ENCODE measurements at regions not wholly inside any gene's neighbourhood (a gene's known extent, or its start where the extent isn't known, plus 50 kb on each side); places are given as distances from the start of the nearest gene placed in this dataset.

GRCh38 chr14:89678768-89679167 is 261.7 kb upstream of the FOXN3 start:
- no peaks in the 10 kb centered on the region for H3K27me3 Mint-ChIP-seq (ENCODE audit: unreplicated experiment)
- TF ChIP-seq, protein P1, sequence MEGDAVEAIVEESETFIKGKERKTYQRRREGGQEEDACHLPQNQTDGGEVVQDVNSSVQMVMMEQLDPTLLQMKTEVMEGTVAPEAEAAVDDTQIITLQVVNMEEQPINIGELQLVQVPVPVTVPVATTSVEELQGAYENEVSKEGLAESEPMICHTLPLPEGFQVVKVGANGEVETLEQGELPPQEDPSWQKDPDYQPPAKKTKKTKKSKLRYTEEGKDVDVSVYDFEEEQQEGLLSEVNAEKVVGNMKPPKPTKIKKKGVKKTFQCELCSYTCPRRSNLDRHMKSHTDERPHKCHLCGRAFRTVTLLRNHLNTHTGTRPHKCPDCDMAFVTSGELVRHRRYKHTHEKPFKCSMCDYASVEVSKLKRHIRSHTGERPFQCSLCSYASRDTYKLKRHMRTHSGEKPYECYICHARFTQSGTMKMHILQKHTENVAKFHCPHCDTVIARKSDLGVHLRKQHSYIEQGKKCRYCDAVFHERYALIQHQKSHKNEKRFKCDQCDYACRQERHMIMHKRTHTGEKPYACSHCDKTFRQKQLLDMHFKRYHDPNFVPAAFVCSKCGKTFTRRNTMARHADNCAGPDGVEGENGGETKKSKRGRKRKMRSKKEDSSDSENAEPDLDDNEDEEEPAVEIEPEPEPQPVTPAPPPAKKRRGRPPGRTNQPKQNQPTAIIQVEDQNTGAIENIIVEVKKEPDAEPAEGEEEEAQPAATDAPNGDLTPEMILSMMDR (IDR thresholded peaks at IDR 0.05; ENCODE audit: partially characterized antibody, unreplicated experiment) = no peak
- peaks cover 6% of the 10 kb centered on the region for H3K9me3 Mint-ChIP-seq (ENCODE audit: unreplicated experiment)
- no peak overlapping the region for H3K4me3 Mint-ChIP-seq (ENCODE audit: unreplicated experiment)
- no peaks in the 10 kb centered on the region for H3K4me1 Mint-ChIP-seq (ENCODE audit: low read depth, unreplicated experiment)
- no peak for DNase-seq
- no peak overlapping the region for H3K27ac Mint-ChIP-seq (ENCODE audit: unreplicated experiment)
- peaks cover 5% of the 10 kb centered on the region for H3K36me3 Mint-ChIP-seq (ENCODE audit: unreplicated experiment)

DNA sequence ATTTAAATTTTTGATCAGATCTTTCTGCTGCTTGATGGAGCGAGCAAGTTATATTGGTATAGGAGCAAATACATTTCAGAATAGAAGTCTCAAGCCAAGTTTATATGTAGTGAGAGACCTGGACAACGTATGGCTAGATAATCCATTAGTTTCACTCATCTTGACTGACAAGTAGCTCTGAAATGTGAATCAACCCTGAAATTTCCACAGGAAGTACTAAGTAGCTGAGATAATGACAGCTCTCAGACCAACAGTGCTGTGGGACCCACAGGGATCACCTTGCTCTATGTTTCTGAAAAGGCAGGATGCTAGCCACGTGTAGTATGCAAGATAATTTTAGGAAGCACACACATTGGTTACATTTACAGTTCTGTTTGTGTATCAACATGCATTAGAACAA is 258.6 kb upstream of the FOXN3 start:
- H3K27me3 Mint-ChIP-seq (ENCODE audit: unreplicated experiment) = peaks cover 5% of the 10 kb centered on the region
- no peaks in the 10 kb centered on the region for H3K4me1 Mint-ChIP-seq (ENCODE audit: low read depth, unreplicated experiment)
- DNase-seq = no peak
- no peak overlapping the region for H3K4me3 Mint-ChIP-seq (ENCODE audit: unreplicated experiment)
- peaks cover 5% of the 10 kb centered on the region for H3K36me3 Mint-ChIP-seq (ENCODE audit: unreplicated experiment)
- TF ChIP-seq, protein P1 (IDR thresholded peaks at IDR 0.05; ENCODE audit: partially characterized antibody, unreplicated experiment) = no peak
- no peak overlapping the region for H3K27ac Mint-ChIP-seq (ENCODE audit: unreplicated experiment)
- H3K9me3 Mint-ChIP-seq (ENCODE audit: unreplicated experiment) = no peaks in the 10 kb centered on the region

- Mint-ChIP-seq H3K4me1 (ENCODE audit: low read depth, unreplicated experiment) (no peaks in the 10 kb centered on the region), H3K4me3 (ENCODE audit: unreplicated experiment) (no peak overlapping the region), H3K27me3 (ENCODE audit: unreplicated experiment) (peaks cover 5% of the 10 kb centered on the region), H3K27ac (ENCODE audit: unreplicated experiment) (no peak overlapping the region), H3K9me3 (ENCODE audit: unreplicated experiment) (no peaks in the 10 kb centered on the region), H3K36me3 (ENCODE audit: unreplicated experiment) (peaks cover 5% of the 10 kb centered on the region)
- no peak for DNase-seq
- TF ChIP-seq, protein P1 (IDR thresholded peaks at IDR 0.05; ENCODE audit: partially characterized antibody, unreplicated experiment) = no peak
These were observed 257.9 kb upstream of the FOXN3 start for GRCh38 chr14:89674936-89675335.

DNA sequence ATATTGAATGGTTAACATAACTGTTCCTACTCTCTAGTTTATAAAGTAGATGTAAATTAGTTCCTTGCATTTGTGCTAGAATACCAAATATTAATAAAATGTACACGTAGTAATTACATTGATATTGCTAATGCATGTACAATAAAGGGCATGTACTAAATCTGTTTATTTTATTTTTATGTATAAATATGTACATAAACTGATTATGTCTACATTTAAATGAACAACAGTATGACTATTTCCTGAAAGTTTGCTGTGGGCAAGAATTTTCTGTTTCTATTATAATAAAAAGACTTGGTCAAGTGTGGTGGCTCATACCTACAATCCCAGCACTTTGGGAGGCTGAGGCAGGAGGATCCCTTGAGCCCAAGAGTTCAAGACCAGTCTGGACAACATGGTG is 257.2 kb upstream of the FOXN3 start:
- Mint-ChIP-seq H3K4me3 (ENCODE audit: unreplicated experiment) (no peak overlapping the region), H3K27me3 (ENCODE audit: unreplicated experiment) (peaks cover 5% of the 10 kb centered on the region)

DNA sequence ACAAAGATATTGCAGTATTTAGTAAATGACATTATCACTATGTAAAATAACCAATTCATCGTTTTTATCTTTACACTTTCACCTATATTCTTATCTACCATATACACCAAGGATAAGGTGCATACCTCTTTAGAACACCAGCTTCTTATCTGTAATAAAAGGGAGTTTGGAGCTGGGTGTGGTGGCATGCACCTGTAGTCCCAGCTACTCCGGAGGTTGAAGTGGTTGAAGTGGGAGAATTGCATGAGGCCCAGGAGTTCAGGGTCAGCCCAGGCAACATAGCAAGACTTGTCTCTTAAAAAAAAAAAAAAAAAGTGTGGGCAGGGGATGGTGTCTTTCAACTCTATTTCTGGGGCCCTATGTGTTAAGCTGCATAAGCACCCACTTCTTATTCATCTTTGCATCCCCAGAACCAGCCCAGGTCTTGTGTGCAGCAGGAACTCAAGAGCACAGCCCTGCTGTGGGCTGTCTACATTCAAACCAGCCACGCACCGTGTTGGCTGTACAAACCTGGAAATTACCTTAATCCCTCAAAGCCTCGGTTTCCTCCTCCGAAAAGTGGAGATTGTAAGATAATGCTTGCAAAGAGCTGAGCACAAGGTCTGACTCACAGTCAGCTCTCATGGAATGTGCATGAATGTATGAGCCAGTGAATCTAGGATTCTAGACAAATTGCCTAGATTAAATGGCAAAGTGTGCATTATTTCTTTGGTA is 256.6 kb upstream of the FOXN3 start:
- H3K27ac Mint-ChIP-seq (ENCODE audit: unreplicated experiment) = no peak overlapping the region
- H3K4me3 Mint-ChIP-seq (ENCODE audit: unreplicated experiment) = no peak overlapping the region
- no peak for DNase-seq
- TF ChIP-seq, protein P1 (IDR thresholded peaks at IDR 0.05; ENCODE audit: partially characterized antibody, unreplicated experiment) = no peak
- no peaks in the 10 kb centered on the region for H3K4me1 Mint-ChIP-seq (ENCODE audit: low read depth, unreplicated experiment)
- no peaks in the 10 kb centered on the region for H3K9me3 Mint-ChIP-seq (ENCODE audit: unreplicated experiment)
- H3K27me3 Mint-ChIP-seq (ENCODE audit: unreplicated experiment) = peaks cover 5% of the 10 kb centered on the region
- peaks cover 5% of the 10 kb centered on the region for H3K36me3 Mint-ChIP-seq (ENCODE audit: unreplicated experiment)

More for the DNA sequence above, 257.2 kb upstream of the FOXN3 start:
- no peak for DNase-seq
- Mint-ChIP-seq H3K36me3 (ENCODE audit: unreplicated experiment) (peaks cover 5% of the 10 kb centered on the region), H3K9me3 (ENCODE audit: unreplicated experiment) (no peaks in the 10 kb centered on the region), H3K27ac (ENCODE audit: unreplicated experiment) (no peak overlapping the region), H3K4me1 (ENCODE audit: low read depth, unreplicated experiment) (no peaks in the 10 kb centered on the region)
- TF ChIP-seq, protein P1 (IDR thresholded peaks at IDR 0.05; ENCODE audit: partially characterized antibody, unreplicated experiment) = no peak

All from glutamatergic neuron (in vitro differentiated cells).